ENCODE measurements at regions not wholly inside any gene's neighbourhood (a gene's known extent, or its start where the extent isn't known, plus 50 kb on each side); places are given as distances from the start of the nearest gene placed in this dataset.

GRCh38 chrY:15059478-15059877 lies 535.1 kb downstream of the NLGN4Y start:
- TF ChIP-seq KDM5A (IDR thresholded peaks at IDR 0.05; ENCODE audit: low read length) (no peak), PHF8 (conservative IDR thresholded peaks at IDR 0.05; ENCODE audit: low read depth, low read length) (no peak), BACH1 (IDR thresholded peaks at IDR 0.05; ENCODE audit: low read length) (no peak), SIRT6 (IDR thresholded peaks at IDR 0.05; ENCODE audit: low read length) (no peak), TCF12 (IDR thresholded peaks at IDR 0.05; ENCODE audit: low read depth, low read length) (no peak), KDM4A (IDR thresholded peaks at IDR 0.05; ENCODE audit: low read depth, low read length, severe bottlenecking) (no peak), RXRA (IDR thresholded peaks at IDR 0.05; ENCODE audit: insufficient read depth, low read depth, low read length) (no peak), CTBP2 (IDR thresholded peaks at IDR 0.05; ENCODE audit: borderline replicate concordance, insufficient read depth, insufficient read length, low read length) (no peak), TBP (IDR thresholded peaks at IDR 0.05; ENCODE audit: low read depth, low read length) (no peak), CREB1 (IDR thresholded peaks at IDR 0.05) (no peak), TEAD4 (IDR thresholded peaks at IDR 0.05; ENCODE audit: low read depth, low read length) (no peak), MAFK (IDR thresholded peaks at IDR 0.05; ENCODE audit: low read depth, low read length) (no peak), KDM1A (IDR thresholded peaks at IDR 0.05; ENCODE audit: borderline replicate concordance, low read length) (no peak), FOSL1 (IDR thresholded peaks at IDR 0.05; ENCODE audit: insufficient read depth, low read depth, low read length) (no peak)
- Histone ChIP-seq H2BK20ac (ENCODE audit: low read length) (no peak overlapping the region), H3K79me2 (ENCODE audit: control insufficient read depth in 1 of 2, insufficient read depth in 2 of 2, low read length in 2 of 2) (no peaks in the 10 kb centered on the region), H3K56ac (replicated peaks; ENCODE audit: insufficient read length, low read depth, low read length) (no peak overlapping the region), H3K79me1 (ENCODE audit: low read depth, low read length) (no peaks in the 10 kb centered on the region), H2BK5ac (ENCODE audit: low read depth, low read length) (no peak overlapping the region), H4K5ac (ENCODE audit: insufficient read length, low read depth, low read length) (no peak overlapping the region), H2AFZ (ENCODE audit: low read length) (no peak overlapping the region), H2BK12ac (ENCODE audit: low read depth, low read length) (no peak overlapping the region), H3K23ac (ENCODE audit: insufficient read length) (no peak overlapping the region), H3K27me3 (replicated peaks in 1 of 4; ENCODE audit: control insufficient read depth in 3 of 4, extremely low read depth in 1 of 4, insufficient read depth in 3 of 4, low read length in 3 of 4) (no peaks in the 10 kb centered on the region), H4K91ac (replicated peaks; ENCODE audit: insufficient read length, low read length) (no peak overlapping the region), H4K8ac (ENCODE audit: extremely low read depth, insufficient read depth, low read length) (no peak overlapping the region), H3K4me2 (ENCODE audit: insufficient read depth in 1 of 2, low read depth in 2 of 2, low read length in 2 of 2) (no peak overlapping the region), H3K23me2 (ENCODE audit: low read depth, low read length) (no peaks in the 10 kb centered on the region), H3K4me3 (ENCODE audit: extremely low read depth in 1 of 4, insufficient read depth in 2 of 4, low read depth in 3 of 4, low read length in 4 of 4) (no peak overlapping the region), H3K18ac (ENCODE audit: extremely low read depth, low read length) (no peak overlapping the region), H3K27ac (ENCODE audit: low read depth, low read length) (no peak overlapping the region), H2BK15ac (ENCODE audit: low read length) (no peak overlapping the region), H2AK5ac (ENCODE audit: low read depth, low read length) (no peak overlapping the region), H3K36me3 (ENCODE audit: control insufficient read depth in 2 of 4, insufficient read depth in 4 of 4, low read length in 3 of 4) (no peaks in the 10 kb centered on the region), H3K14ac (ENCODE audit: insufficient read length) (no peak overlapping the region), H4K20me1 (replicated peaks in 1 of 2; ENCODE audit: control insufficient read depth in 1 of 2, insufficient read depth in 2 of 2, low read length in 2 of 2) (no peaks in the 10 kb centered on the region), H3K4ac (replicated peaks; ENCODE audit: insufficient read length, low read depth, low read length) (no peak overlapping the region), H2BK120ac (replicated peaks; ENCODE audit: low read depth, low read length) (no peak overlapping the region), H3K4me1 (replicated peaks in 1 of 4; ENCODE audit: control insufficient read depth in 3 of 4, insufficient read depth in 4 of 4, low read length in 3 of 4) (no peaks in the 10 kb centered on the region), H3K9ac (replicated peaks in 1 of 4; ENCODE audit: extremely low read depth in 1 of 4, low read depth in 3 of 4, low read length in 3 of 4) (no peak overlapping the region), H3K9me3 (ENCODE audit: insufficient read depth in 2 of 2, low read depth in 1 of 2, low read length in 1 of 2) (no peaks in the 10 kb centered on the region)
- no peak for DNase-seq (ENCODE audit: low read depth in 1 of 2, low spot score in 2 of 2)
- no peak for FAIRE-seq
- ChIA-PET POLR2A (ENCODE audit: partially characterized antibody) (interaction anchor here (0.6 kb wide), 1 partner anchor 279 kb away, joined by 3 read pairs; no protein-coding TSS in a partner anchor), CTCF (ENCODE audit: partially characterized antibody) (no interaction called here)

Measured in H1 (cell line).